ENCODE measurements at regions not wholly inside any gene's neighbourhood (a gene's known extent, or its start where the extent isn't known, plus 50 kb on each side); places are given as distances from the start of the nearest gene placed in this dataset.
"Not testable (repeated sequence)": the region's sequence is repeated elsewhere in the genome, so short reads cannot be mapped to it uniquely, and the experiment has no call there.

GRCh38 chr5:159644053-159644452, 272.2 kb upstream of the ADRA1B start:
- DNase-seq (ENCODE audit: low read depth): no peak

DNA sequence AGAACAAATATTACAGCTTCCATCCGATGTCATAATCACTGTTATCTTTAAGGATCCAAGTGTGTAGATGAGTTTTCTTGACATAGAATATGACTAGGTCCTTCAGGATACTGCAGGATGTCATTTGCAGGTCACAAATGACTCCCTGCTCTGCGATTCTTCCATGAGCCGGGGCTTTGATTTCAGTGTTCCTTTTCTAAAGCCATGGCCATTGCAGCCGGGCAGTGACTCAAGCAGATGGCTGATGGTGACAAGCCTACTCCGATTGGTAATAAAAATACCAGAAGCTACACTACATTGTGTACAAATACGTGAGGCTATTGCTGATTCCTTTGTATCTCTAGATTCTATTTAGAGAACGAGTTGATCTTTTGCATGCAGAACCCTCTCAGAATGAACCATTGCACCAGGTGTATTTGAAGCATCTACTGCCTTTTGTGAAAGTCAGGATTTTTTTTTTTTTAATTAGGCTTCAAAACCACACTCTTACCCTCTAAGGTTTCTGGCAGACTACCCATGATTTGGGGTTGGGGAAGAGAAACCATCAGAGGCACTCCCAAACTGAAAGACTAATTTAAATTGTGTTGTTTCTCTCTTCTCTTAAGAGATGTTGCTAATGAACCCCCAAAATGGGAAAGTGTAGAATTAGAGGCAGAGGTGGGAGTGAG, 271.0 kb upstream of the ADRA1B start:
- DNase-seq (ENCODE audit: low read depth): no peak

DNA sequence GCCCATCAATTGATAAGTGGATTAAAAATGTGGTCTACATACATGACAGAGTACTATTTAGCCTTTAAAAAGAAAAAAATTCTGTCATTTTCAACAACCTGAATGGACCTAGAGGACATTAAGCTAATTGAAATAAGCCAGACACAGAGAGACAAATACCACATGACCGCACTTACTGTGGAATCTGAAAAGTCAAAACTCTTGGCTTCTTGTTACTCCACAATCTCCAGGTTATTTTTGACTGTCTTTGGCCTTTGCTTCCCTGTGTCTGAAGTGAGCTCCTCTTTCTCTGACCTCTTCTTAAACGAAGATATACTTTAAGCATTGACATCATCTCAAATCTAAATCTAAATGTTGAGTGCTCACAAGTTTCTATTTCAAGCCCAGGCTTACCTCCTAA, 265.5 kb upstream of the ADRA1B start:
- no peak for DNase-seq (ENCODE audit: low read depth)

DNA sequence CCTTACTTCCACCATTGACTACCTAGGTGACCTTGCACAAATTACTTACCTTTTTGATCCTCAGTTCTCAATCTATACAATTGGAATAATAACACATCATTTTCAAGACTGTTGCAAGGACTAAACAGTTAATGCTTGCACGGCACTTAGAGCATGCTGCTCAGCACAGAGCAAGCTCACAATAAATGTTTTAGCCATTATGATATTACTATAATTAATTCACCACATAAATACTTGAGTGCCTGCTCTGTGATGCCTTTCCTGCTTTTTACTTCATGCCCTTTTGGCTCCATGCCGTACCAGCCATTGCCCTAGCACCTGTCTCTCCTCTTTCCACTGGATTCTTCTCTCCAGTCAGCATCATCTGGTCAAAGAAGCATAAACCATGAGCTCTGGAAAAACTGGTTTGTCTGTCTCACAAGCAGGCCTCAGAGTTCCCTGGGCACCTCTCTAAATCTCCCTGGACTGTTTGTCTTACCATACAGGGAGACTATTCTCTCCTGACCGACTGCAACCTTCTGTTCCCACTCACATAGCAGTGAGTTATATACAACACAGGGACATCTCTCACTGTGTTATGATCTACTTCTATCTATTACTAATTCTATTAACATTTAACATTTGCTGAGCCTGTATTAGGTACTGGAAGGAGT, 260.4 kb upstream of the ADRA1B start:
- no peak for DNase-seq (ENCODE audit: low read depth)

GRCh38 chr5:159657298-159657697, 259.0 kb upstream of the ADRA1B start:
- DNase-seq (ENCODE audit: low read depth): no peak

- no peak for DNase-seq (ENCODE audit: low read depth)
Observed at GRCh38 chr5:159657771-159658170, 258.5 kb upstream of the ADRA1B start.

DNA sequence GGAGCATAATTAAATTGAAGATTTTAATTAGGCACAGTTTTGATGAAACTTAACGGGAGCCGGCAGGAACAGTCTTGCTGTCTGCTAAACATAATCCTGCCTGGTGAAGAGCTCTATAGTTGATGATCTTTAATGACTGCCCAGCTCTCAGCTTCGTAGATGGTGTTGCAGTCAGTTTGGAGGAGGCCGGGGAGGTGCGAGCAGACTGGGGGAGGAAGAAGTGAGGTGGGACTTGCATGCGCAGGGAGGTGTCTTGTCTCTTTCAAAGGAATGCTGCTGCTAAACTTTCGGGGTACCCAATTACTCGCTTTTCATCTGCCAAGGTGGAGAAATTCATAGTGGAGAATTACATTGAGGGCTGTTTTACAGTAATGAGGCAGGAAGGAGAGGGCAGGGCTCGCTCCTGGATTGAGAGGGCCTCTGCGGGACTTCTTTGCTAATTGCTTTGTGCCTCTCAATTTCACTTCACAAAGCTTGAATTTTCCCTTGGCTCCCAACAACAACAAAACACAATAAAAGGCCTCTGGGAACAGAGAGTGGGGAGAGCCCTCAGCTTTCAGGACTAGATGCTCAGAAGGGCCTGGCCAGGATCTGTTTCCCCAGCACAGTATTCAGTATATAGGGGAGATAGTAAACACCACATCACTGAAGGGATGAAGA, 257.9 kb upstream of the ADRA1B start:
- DNase-seq (ENCODE audit: low read depth): no peak

GRCh38 chr5:159660401-159660800, 255.9 kb upstream of the ADRA1B start:
- DNase-seq (ENCODE audit: low read depth): no peak

- DNase-seq (ENCODE audit: low read depth): no peak
Observed at GRCh38 chr5:159663986-159664385, 252.3 kb upstream of the ADRA1B start.

- DNase-seq (ENCODE audit: low read depth): no peak
Observed at GRCh38 chr5:159667286-159667685, 249.0 kb upstream of the ADRA1B start.

- DNase-seq (ENCODE audit: low read depth): no peak
Observed at GRCh38 chr5:159668556-159668955, 247.7 kb upstream of the ADRA1B start.

GRCh38 chr5:159669559-159669958, 246.7 kb upstream of the ADRA1B start:
- DNase-seq (ENCODE audit: low read depth): no peak

DNA sequence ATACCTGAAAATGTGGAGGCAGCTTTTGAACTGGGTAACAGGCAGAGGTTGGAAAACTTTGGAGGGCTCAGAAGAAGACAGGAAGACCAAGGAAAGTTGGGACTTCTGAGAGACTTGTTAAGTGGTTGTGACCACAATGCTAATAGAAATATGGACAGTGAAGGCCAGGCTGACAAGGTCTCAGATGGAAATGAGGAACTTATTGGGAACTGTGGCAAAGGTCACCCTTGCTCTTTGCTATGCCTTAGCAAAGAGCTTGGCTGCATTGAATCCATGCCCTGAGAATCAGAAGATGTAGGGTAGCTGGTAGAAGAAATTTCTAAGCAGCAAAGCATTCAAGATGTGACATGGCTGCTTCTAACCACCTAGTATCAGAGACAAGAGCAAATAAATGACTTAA, 244.4 kb upstream of the ADRA1B start:
- no peak for DNase-seq (ENCODE audit: low read depth)

- no peak for DNase-seq (ENCODE audit: low read depth)
Observed at GRCh38 chr5:159673538-159673937, 242.7 kb upstream of the ADRA1B start.

- no peak for DNase-seq (ENCODE audit: low read depth)
Observed at GRCh38 chr5:159678657-159679392, 237.5 kb upstream of the ADRA1B start.

DNA sequence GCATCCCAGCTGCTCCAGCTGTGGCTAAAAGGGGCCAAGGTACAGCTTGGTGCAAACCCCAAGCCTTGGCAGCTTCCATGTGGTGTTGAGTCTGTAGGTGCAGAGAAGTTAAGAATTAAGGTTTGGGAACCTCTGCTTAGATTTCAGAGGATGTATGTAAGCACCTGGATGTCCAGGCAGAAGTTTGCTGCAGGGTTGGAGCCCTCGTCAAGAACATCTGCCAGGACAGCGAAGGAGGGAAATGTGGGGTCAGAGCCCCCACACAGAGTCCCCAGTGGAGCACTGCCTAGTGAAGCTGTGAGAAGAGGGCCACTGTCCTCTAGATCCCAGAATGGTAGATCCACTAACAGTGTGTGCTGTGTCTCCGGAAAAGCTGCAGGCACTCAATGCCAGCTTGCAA, 236.2 kb upstream of the ADRA1B start:
- DNase-seq (ENCODE audit: low read depth): no peak

DNA sequence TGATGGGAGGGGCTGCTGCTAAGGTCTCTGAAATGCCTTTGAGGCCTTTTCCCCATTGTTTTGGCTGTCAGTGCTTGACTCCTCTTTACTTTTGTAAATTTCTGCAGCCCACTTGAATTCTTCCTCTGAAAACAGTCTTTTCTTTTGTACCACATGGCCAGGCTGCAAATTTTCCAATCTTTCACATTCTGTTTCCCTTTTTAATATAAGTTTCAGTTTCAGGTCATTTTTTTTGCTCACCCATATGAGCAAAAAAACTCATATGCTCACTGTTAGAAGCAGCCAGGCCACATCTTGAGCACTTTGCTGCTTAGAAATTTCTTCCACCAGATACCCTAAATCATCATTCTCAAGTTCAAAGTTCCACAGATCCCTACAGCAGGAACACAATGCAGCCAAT, 234.6 kb upstream of the ADRA1B start:
- DNase-seq (ENCODE audit: low read depth): no peak

DNA sequence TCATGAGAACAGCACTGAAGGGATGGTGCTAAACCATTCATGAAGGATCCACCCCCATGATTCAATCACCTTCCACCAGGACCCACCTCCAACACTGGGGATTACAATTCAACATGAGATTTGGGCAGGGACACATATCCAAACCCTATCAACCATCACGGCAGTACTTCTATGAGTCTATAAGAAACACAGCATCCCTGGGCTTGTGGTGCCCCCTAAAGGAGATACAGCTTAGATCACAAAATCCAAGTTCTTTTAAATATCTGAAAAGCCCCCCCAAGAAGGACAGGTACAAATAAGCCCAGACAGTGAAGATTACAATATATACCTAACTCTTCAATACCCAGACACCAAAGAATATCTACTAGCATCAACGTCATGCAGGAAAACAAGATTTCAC, 233.7 kb upstream of the ADRA1B start:
- no peak for DNase-seq (ENCODE audit: low read depth)

GRCh38 chr5:159687892-159688291, 228.4 kb upstream of the ADRA1B start:
- not testable (repeated sequence) for DNase-seq (ENCODE audit: low read depth)

DNA sequence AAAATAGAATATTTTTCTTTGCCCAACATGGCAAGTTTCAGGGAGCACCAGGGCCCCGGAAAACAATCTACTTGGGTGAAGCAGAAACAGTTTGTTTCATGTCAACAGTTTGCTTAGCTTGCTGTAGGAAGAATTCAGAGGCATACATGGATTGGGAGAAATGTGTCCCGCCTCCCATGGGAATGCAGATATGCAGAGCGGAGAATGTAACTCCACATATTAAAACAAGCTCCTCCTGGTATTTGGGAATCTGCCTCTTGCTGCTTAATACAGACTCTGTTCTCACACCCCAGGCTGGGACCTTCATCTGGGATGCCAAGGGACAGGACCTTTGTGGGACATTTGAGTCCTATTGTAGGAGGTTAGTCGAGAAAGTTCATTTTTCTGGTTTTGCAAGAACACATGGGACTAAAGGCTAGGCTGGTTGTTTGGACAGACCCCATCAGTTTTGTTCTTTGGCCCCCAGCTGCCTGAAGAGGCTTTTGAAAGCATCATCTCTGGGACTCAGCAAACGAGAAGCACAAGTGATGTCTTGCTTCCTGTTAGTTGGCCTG, 220.5 kb upstream of the ADRA1B start:
- DNase-seq (ENCODE audit: low read depth): no peak

- no peak for DNase-seq (ENCODE audit: low read depth)
Observed at GRCh38 chr5:159697530-159697929, 218.8 kb upstream of the ADRA1B start.

DNA sequence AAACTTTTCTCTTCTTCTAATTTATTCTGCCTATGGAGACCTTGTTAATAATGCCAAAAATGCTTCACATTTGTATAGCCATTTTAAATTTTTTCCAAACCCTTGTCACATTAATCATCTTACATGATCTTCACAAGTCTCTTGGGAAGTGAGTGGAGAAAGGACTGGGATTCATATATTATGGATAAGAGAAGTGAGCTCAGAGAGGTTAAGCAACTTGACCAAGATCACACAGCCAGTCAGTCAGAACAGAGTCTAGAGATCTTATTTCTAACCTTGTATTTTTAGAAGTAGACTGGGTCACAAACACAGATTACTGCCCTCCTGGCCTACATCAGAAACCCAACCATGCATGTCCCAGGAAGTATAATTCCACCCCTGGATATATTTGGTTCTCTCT, 218.0 kb upstream of the ADRA1B start:
- no peak for DNase-seq (ENCODE audit: low read depth)

GRCh38 chr5:159700016-159700415, 216.3 kb upstream of the ADRA1B start:
- no peak for DNase-seq (ENCODE audit: low read depth)

Measured in GM04503 (cell line).